B cell (primary cell): ENCODE measurements at regions not wholly inside any gene's neighbourhood (a gene's known extent, or its start where the extent isn't known, plus 50 kb on each side); places are given as distances from the start of the nearest gene placed in this dataset.

Experiments
- ATAC-seq: fragments of 200-7000 bp; cut with Tn5 transposase; one replicate; pipeline ENCODE4 v1.10.0; 2021; ENCODE audit warnings: low read depth, mild to moderate bottlenecking, moderate number of reproducible peaks, moderate library complexity
- CTCF ChIA-PET: fragments of 350-600 bp; sonication (Branson Sonifier 250); formaldehyde crosslinking; loops from one replicate; lab custom pipeline; 2021; ENCODE audit warnings: antibody characterized with exemption, inconsistent platforms; lab: Charles Lee
- POLR2A ChIA-PET: fragments of 350-600 bp; sonication (Branson Sonifier 250); formaldehyde crosslinking; loops from one replicate; lab custom pipeline; 2021; ENCODE audit warnings: antibody characterized with exemption; lab: Charles Lee
- DNase-seq: peaks from one replicate; pipeline ENCODE4 v3.0.0; 2013
- H2AFZ ChIP-seq: 2 replicates; pipeline ENCODE4 v1.6.1; 2012; ENCODE audit warnings: mild to moderate bottlenecking, low read depth, low read length; ENCODE audit not compliant: insufficient read depth, poor library complexity, severe bottlenecking
- H3K27ac ChIP-seq, 2 donors: 1 replicate in 1 of 2; 2 replicates in 1 of 2; pipeline ENCODE4 v1.5.1; 2012 to 2013; ENCODE audit warnings: low read length in 2 of 2, mild to moderate bottlenecking in 2 of 2, moderate library complexity in 1 of 2
- H3K27me3 ChIP-seq, 4 experiments: fragments of 200-600 bp in 1 of 4; sonication (generic) in 1 of 4; replicated peaks in 1 of 4; 1 replicate in 2 of 4; 2 replicates in 2 of 4; pipeline versions ENCODE4 v1.6.1 to v1.7.0; 2013 to 2016; ENCODE audit warnings: low read length in 3 of 4, mild to moderate bottlenecking in 2 of 4, mixed read lengths in 1 of 4, moderate library complexity in 1 of 4; ENCODE audit not compliant: insufficient read depth in 4 of 4, control insufficient read depth in 3 of 4; ENCODE audit errors: control extremely low read depth in 1 of 4
- H3K36me3 ChIP-seq, 2 experiments: replicated peaks in 1 of 2; 1 replicate in 1 of 2; 2 replicates in 1 of 2; pipeline versions ENCODE4 v1.6.1 to v1.7.1; 2013; ENCODE audit warnings: low read length in 1 of 2; ENCODE audit not compliant: insufficient read depth in 2 of 2, control insufficient read depth in 1 of 2; ENCODE audit errors: control extremely low read depth in 1 of 2, extremely low read depth in 1 of 2
- H3K4me1 ChIP-seq, 2 donors: fragments of 200-600 bp in 1 of 2; sonication (generic) in 1 of 2; 1 replicate in 1 of 2; 2 replicates in 1 of 2; pipeline versions ENCODE4 v1.5.1 to v1.6.1; 2013 to 2017; ENCODE audit warnings: low read length in 2 of 2; ENCODE audit not compliant: control insufficient read depth in 2 of 2, insufficient read depth in 2 of 2
- H3K4me2 ChIP-seq: replicated peaks from 2 replicates; pipeline ENCODE3; 2012; ENCODE audit warnings: mild to moderate bottlenecking, low read depth, low read length; ENCODE audit not compliant: poor library complexity, severe bottlenecking
- H3K4me3 ChIP-seq, 5 experiments: fragments of 200-600 bp in 1 of 5; sonication (generic) in 1 of 5; 1 replicate in 3 of 5; 2 replicates in 2 of 5; pipeline versions ENCODE4 v1.5.1 to v1.7.0; 2011 to 2016; ENCODE audit warnings: low read length in 4 of 5, mild to moderate bottlenecking in 4 of 5, low read depth in 2 of 5, control low read depth in 1 of 5, moderate library complexity in 1 of 5; ENCODE audit not compliant: insufficient read depth in 1 of 5; ENCODE audit errors: control extremely low read depth in 1 of 5, extremely low read depth in 1 of 5
- H3K79me2 ChIP-seq: fragments of 200-600 bp; sonication (generic); one replicate; pipeline ENCODE4 v1.6.0; 2016; ENCODE audit warnings: low read length; ENCODE audit not compliant: control insufficient read depth, insufficient read depth
- H3K9ac ChIP-seq: fragments of 200-600 bp; sonication (generic); 2 replicates; pipeline ENCODE4 v1.6.1; 2017; ENCODE audit warnings: mild to moderate bottlenecking, low read length, moderate library complexity
- H3K9me3 ChIP-seq, 3 donors: one replicate each; pipeline versions ENCODE4 v1.6.1 to v1.7.1; 2013; ENCODE audit warnings: low read length in 2 of 3; ENCODE audit not compliant: control insufficient read depth in 2 of 3, insufficient read depth in 1 of 3; ENCODE audit errors: control extremely low read depth in 1 of 3
- H4K20me1 ChIP-seq: 2 replicates; pipeline ENCODE4 v1.6.0; 2012; ENCODE audit warnings: mild to moderate bottlenecking, low read length; ENCODE audit not compliant: insufficient read depth, control insufficient read depth, poor library complexity, severe bottlenecking
- H3K27ac Mint-ChIP-seq: one replicate; pipeline ENCODE4 v1.8.0; 2021; ENCODE audit warnings: mixed read lengths
- H3K27me3 Mint-ChIP-seq: one replicate; pipeline ENCODE4 v1.8.0; 2021; ENCODE audit warnings: mixed read lengths
- H3K4me1 Mint-ChIP-seq: one replicate; pipeline ENCODE4 v1.8.0; 2021; ENCODE audit warnings: mixed read lengths
- H3K4me3 Mint-ChIP-seq: one replicate; pipeline ENCODE4 v1.8.0; 2021; ENCODE audit warnings: mixed read lengths
- H3K9me3 Mint-ChIP-seq: one replicate; pipeline ENCODE4 v1.8.0; 2022; ENCODE audit warnings: mixed read lengths; ENCODE audit not compliant: insufficient read depth
- EZH2 ChIP-seq: IDR thresholded peaks from 2 replicates; pipeline ENCODE4 v1.6.1; 2012; ENCODE audit warnings: borderline replicate concordance, low read depth, mild to moderate bottlenecking, moderate library complexity, low read length; ENCODE audit not compliant: insufficient read depth, poor library complexity, severe bottlenecking
- WGBS: methylation state at CpG from one replicate; pipeline ENCODE4 v1.1.5; 2013; ENCODE audit warnings: missing lambda C conversion rate; ENCODE audit not compliant: insufficient coverage; 5-methylcytosine and 5-hydroxymethylcytosine counted together
- intact Hi-C: fragments of 100-400 bp; cut with micrococcal nuclease; formaldehyde crosslinking; loops from one replicate; pipeline ENCODE4 v1.10.0; 2022
- TF ChIP-seq, protein P1 (sequence below): fragments of 200-600 bp; IDR thresholded peaks from one replicate; pipeline ENCODE4 v1.8.0; 2022; ENCODE audit warnings: antibody characterized with exemption, mild to moderate bottlenecking

DNA sequence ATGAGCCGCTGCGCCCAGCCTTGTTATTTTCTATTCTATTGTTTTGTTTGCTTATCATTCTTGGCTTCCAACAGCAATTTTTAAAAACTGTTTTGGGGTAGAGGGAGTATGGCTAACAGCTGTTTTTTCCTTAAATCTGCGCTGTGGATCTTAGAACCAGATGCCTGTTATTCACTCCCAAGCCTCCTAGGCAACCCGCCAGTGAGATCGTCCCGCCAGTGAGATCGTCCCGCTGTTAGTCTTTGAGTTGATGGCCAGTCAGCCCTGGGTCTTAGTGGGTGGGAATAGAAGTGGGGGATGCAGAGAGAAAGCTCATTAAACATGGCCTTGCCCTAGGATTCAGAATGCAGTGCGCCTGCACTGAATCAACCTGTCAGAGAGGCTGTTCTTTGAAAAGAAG lies 67.3 kb upstream of the BICD1 start:
- Histone ChIP-seq H3K79me2 (no peaks in the 10 kb centered on the region), H3K27me3 (no peaks in the 10 kb centered on the region), H3K9ac (no peak overlapping the region), H3K9me3 (peaks cover 3 to 24% (median 12%) of the 10 kb centered on the region in 3 donors), H3K27ac (no peak overlapping the region), H3K4me2 (no peak overlapping the region), H2AFZ (no peak overlapping the region), H3K4me1 (no peaks in the 10 kb centered on the region), H3K36me3 (no peaks in the 10 kb centered on the region), H3K4me3 (no peak overlapping the region), H4K20me1 (no peaks in the 10 kb centered on the region)
- ChIA-PET CTCF (no interaction called here), POLR2A (interaction anchor here (1.2 kb wide), 1 partner anchor 34 kb away, joined by 4 read pairs; no protein-coding TSS in a partner anchor)
- DNase-seq (no peak), ATAC-seq (no peak)
- Mint-ChIP-seq H3K27me3 (no peaks in the 10 kb centered on the region), H3K9me3 (peaks cover 5% of the 10 kb centered on the region), H3K27ac (no peak overlapping the region), H3K4me1 (no peaks in the 10 kb centered on the region), H3K4me3 (no peak overlapping the region)
- 100% methylated on average over 3 of the region's 9 CpGs for WGBS
- no peak for TF ChIP-seq EZH2
- intact Hi-C loops = no loop called here

DNA sequence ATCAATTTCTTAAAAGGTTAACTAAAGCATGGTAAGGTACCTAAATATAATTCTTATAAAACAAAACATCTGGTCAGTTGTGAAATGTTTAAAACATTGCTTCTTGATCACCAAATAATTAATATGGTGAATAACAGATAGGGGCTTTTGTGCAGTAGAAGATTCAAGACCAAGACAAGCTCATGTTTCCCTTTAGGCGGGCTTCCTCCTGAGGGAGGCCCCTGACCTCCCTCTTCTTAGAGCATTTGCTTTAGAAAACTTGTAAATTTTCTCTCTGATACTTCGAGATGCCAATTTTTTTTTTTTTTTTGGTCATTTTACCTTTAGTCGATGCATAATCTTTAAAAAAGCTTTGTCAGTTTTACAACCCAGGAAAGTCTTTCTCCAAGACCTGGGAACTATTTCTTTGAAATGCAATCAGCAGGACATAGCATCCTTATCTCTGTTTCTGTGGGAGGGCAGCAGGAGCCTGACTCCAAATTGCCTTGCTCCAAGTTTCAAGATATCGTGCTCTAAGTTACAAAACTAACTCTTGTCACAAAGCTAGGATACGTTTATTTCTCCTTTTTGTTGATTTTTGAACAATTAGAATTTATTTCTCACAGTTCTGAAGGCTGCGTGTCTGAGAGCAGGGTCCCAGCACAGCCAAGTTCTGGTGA lies 66.6 kb upstream of the BICD1 start:
- Mint-ChIP-seq H3K27me3 (no peaks in the 10 kb centered on the region), H3K27ac (no peak overlapping the region), H3K4me1 (no peaks in the 10 kb centered on the region), H3K9me3 (peaks cover 7% of the 10 kb centered on the region), H3K4me3 (no peak overlapping the region)
- CTCF ChIA-PET = no interaction called here
- TF ChIP-seq, protein P1, sequence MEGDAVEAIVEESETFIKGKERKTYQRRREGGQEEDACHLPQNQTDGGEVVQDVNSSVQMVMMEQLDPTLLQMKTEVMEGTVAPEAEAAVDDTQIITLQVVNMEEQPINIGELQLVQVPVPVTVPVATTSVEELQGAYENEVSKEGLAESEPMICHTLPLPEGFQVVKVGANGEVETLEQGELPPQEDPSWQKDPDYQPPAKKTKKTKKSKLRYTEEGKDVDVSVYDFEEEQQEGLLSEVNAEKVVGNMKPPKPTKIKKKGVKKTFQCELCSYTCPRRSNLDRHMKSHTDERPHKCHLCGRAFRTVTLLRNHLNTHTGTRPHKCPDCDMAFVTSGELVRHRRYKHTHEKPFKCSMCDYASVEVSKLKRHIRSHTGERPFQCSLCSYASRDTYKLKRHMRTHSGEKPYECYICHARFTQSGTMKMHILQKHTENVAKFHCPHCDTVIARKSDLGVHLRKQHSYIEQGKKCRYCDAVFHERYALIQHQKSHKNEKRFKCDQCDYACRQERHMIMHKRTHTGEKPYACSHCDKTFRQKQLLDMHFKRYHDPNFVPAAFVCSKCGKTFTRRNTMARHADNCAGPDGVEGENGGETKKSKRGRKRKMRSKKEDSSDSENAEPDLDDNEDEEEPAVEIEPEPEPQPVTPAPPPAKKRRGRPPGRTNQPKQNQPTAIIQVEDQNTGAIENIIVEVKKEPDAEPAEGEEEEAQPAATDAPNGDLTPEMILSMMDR = no peak
- intact Hi-C loops = no loop called here
- Histone ChIP-seq H3K9me3 (peaks cover 7 to 28% (median 18%) of the 10 kb centered on the region in 3 donors), H3K4me2 (no peak overlapping the region), H3K27me3 (no peaks in the 10 kb centered on the region), H3K36me3 (no peaks in the 10 kb centered on the region), H3K9ac (no peak overlapping the region), H4K20me1 (no peaks in the 10 kb centered on the region), H3K4me3 (no peak overlapping the region), H3K27ac (no peak overlapping the region), H2AFZ (no peak overlapping the region), H3K4me1 (no peaks in the 10 kb centered on the region), H3K79me2 (no peaks in the 10 kb centered on the region)
- 75% methylated on average over 1 of the region's 6 CpGs for WGBS
- DNase-seq (no peak), ATAC-seq (no peak)
- POLR2A ChIA-PET = no interaction called here
